ENCODE measurements at regions not wholly inside any gene's neighbourhood (a gene's known extent, or its start where the extent isn't known, plus 50 kb on each side); places are given as distances from the start of the nearest gene placed in this dataset.

DNA sequence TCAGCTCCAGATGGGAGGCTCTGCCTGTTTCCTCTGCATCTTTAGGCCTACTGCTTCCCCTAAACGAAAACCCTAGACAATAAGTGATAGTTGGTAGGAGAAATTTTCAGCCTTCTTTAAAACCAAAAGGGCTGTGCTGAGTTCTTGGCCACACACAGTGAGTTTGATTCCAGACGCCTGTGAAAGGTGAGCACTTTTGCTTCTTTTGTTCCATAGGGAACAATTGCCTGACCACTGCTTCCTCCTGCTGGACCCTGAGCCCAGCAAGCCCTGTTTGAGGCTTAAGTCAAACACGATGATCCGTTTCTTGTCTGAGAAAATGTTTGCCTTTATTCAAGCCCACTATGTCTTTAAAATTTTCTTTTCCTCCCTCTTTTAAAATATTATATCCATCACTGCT is 493.9 kb downstream of the ZIC1 start:
- no peak overlapping the region for H3K4me2 ChIP-seq (ENCODE audit: low read length)
- H3K79me2 ChIP-seq (ENCODE audit: control insufficient read depth, low read length), result no peaks in the 10 kb centered on the region
- no peak overlapping the region for H3K27ac ChIP-seq (ENCODE audit: low read depth, low read length)
- no peak overlapping the region for H3K4me3 ChIP-seq (ENCODE audit: low read length)
- H3F3A ChIP-seq (ENCODE audit: control insufficient read depth, insufficient read depth), result no peaks in the 10 kb centered on the region
- no peaks in the 10 kb centered on the region for H3K9me2 ChIP-seq (replicated peaks; ENCODE audit: control insufficient read depth, low read length)
- no peaks in the 10 kb centered on the region for H3K4me1 ChIP-seq (ENCODE audit: control insufficient read depth, low read length)
- H3K9me3 ChIP-seq (ENCODE audit: control insufficient read depth, insufficient read depth, low read length), result no peaks in the 10 kb centered on the region
- H3K36me3 ChIP-seq (ENCODE audit: control insufficient read depth, low read length), result no peaks in the 10 kb centered on the region
- TF ChIP-seq EZH2phosphoT487 (IDR thresholded peaks at IDR 0.05; ENCODE audit: borderline replicate concordance, low read length), result no peak
- TF ChIP-seq, protein P1, sequence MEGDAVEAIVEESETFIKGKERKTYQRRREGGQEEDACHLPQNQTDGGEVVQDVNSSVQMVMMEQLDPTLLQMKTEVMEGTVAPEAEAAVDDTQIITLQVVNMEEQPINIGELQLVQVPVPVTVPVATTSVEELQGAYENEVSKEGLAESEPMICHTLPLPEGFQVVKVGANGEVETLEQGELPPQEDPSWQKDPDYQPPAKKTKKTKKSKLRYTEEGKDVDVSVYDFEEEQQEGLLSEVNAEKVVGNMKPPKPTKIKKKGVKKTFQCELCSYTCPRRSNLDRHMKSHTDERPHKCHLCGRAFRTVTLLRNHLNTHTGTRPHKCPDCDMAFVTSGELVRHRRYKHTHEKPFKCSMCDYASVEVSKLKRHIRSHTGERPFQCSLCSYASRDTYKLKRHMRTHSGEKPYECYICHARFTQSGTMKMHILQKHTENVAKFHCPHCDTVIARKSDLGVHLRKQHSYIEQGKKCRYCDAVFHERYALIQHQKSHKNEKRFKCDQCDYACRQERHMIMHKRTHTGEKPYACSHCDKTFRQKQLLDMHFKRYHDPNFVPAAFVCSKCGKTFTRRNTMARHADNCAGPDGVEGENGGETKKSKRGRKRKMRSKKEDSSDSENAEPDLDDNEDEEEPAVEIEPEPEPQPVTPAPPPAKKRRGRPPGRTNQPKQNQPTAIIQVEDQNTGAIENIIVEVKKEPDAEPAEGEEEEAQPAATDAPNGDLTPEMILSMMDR (IDR thresholded peaks at IDR 0.05; ENCODE audit: low read depth, low read length, poor library complexity, severe bottlenecking), result no peak
- no peaks in the 10 kb centered on the region for H4K20me1 ChIP-seq (ENCODE audit: control insufficient read depth, insufficient read depth, low read depth, low read length)
- no peaks in the 10 kb centered on the region for H3K27me3 ChIP-seq (ENCODE audit: control insufficient read depth, low read length)

DNA sequence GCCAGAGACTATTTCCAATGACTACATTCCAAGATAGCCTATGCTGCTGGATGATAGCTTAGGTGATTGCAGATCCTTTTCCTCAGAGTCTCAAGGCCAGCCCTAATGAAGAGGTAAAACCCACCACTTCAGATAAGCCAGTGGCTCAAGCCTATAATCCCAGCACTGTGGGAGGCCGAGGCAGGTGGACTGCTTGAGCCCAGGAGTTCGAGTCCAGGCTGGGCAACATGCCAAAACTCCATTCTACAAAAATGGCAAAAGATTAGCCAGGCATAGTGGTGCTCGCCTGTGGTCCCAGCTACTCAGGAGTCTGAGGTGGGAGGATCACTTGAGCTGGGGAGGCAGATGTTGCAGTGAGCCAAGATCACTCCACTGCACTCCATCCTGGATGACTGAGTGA is 495.3 kb downstream of the ZIC1 start:
- Histone ChIP-seq H3K9me2 (replicated peaks; ENCODE audit: control insufficient read depth, low read length) (no peaks in the 10 kb centered on the region), H3K36me3 (ENCODE audit: control insufficient read depth, low read length) (no peaks in the 10 kb centered on the region), H3K4me3 (ENCODE audit: low read length) (no peak overlapping the region), H4K20me1 (ENCODE audit: control insufficient read depth, insufficient read depth, low read depth, low read length) (no peaks in the 10 kb centered on the region), H3K79me2 (ENCODE audit: control insufficient read depth, low read length) (no peaks in the 10 kb centered on the region), H3K4me2 (ENCODE audit: low read length) (no peak overlapping the region), H3K9me3 (ENCODE audit: control insufficient read depth, insufficient read depth, low read length) (no peaks in the 10 kb centered on the region), H3K27me3 (ENCODE audit: control insufficient read depth, low read length) (no peaks in the 10 kb centered on the region), H3K4me1 (ENCODE audit: control insufficient read depth, low read length) (no peaks in the 10 kb centered on the region), H3F3A (ENCODE audit: control insufficient read depth, insufficient read depth) (no peaks in the 10 kb centered on the region), H3K27ac (ENCODE audit: low read depth, low read length) (no peak overlapping the region)
- no peak for TF ChIP-seq EZH2phosphoT487 (IDR thresholded peaks at IDR 0.05; ENCODE audit: borderline replicate concordance, low read length)
- TF ChIP-seq, protein P1 (IDR thresholded peaks at IDR 0.05; ENCODE audit: low read depth, low read length, poor library complexity, severe bottlenecking), result no peak

DNA sequence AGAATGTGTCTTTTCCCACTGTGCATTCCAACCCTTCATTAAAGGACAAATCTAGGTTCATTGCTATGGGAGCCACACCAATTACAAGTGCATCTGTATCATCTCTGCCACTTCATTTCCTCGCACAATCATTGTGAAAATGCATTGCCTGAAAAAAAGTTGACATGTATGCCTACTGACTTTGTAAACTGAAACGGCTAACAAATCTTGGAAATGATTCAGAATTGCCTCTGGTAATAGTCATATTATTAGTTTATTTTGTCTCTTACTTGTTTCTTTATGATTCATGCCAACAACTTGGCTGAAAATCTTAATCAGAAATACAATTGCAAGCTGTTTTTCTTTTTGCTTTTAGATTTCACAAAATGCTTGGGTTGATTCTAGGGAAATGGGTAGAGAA is 497.1 kb downstream of the ZIC1 start:
- Histone ChIP-seq H3K4me1 (ENCODE audit: control insufficient read depth, low read length) (no peaks in the 10 kb centered on the region), H3K9me2 (replicated peaks; ENCODE audit: control insufficient read depth, low read length) (no peaks in the 10 kb centered on the region), H3K36me3 (ENCODE audit: control insufficient read depth, low read length) (no peaks in the 10 kb centered on the region), H3K27ac (ENCODE audit: low read depth, low read length) (no peak overlapping the region), H4K20me1 (ENCODE audit: control insufficient read depth, insufficient read depth, low read depth, low read length) (no peaks in the 10 kb centered on the region), H3K4me2 (ENCODE audit: low read length) (no peak overlapping the region), H3K4me3 (ENCODE audit: low read length) (no peak overlapping the region), H3K9me3 (ENCODE audit: control insufficient read depth, insufficient read depth, low read length) (no peaks in the 10 kb centered on the region), H3F3A (ENCODE audit: control insufficient read depth, insufficient read depth) (no peaks in the 10 kb centered on the region), H3K27me3 (ENCODE audit: control insufficient read depth, low read length) (no peaks in the 10 kb centered on the region), H3K79me2 (ENCODE audit: control insufficient read depth, low read length) (no peaks in the 10 kb centered on the region)
- TF ChIP-seq EZH2phosphoT487 (IDR thresholded peaks at IDR 0.05; ENCODE audit: borderline replicate concordance, low read length), result no peak
- TF ChIP-seq, protein P1 (IDR thresholded peaks at IDR 0.05; ENCODE audit: low read depth, low read length, poor library complexity, severe bottlenecking), result no peak

DNA sequence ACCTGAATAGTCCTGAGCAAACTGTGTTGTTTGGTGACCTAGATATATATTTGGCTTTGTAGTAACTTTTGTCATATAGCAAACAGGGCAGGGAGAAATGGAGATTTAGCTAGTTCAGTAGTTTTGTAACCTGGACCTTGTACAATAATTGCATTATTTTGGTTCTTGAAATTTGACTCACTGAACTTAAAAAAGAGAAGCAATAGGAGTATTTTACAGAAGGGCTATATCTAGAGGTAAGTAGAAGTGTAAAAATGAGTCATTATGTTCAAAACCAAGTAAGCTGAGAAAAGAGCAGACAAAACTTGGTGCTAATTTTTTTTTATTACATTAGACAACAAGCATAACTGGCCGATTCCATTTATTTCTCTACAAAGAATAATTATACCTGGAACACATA is 505.4 kb downstream of the ZIC1 start:
- H3K9me2 ChIP-seq (replicated peaks; ENCODE audit: control insufficient read depth, low read length), result no peaks in the 10 kb centered on the region
- no peak for TF ChIP-seq EZH2phosphoT487 (IDR thresholded peaks at IDR 0.05; ENCODE audit: borderline replicate concordance, low read length)
- TF ChIP-seq, protein P1 (IDR thresholded peaks at IDR 0.05; ENCODE audit: low read depth, low read length, poor library complexity, severe bottlenecking), result no peak
- H4K20me1 ChIP-seq (ENCODE audit: control insufficient read depth, insufficient read depth, low read depth, low read length), result no peaks in the 10 kb centered on the region
- no peaks in the 10 kb centered on the region for H3K27me3 ChIP-seq (ENCODE audit: control insufficient read depth, low read length)
- H3K9me3 ChIP-seq (ENCODE audit: control insufficient read depth, insufficient read depth, low read length), result no peaks in the 10 kb centered on the region
- no peak overlapping the region for H3K4me3 ChIP-seq (ENCODE audit: low read length)
- no peaks in the 10 kb centered on the region for H3K36me3 ChIP-seq (ENCODE audit: control insufficient read depth, low read length)
- H3K4me2 ChIP-seq (ENCODE audit: low read length), result no peak overlapping the region
- H3K27ac ChIP-seq (ENCODE audit: low read depth, low read length), result no peak overlapping the region
- no peaks in the 10 kb centered on the region for H3F3A ChIP-seq (ENCODE audit: control insufficient read depth, insufficient read depth)
- no peaks in the 10 kb centered on the region for H3K79me2 ChIP-seq (ENCODE audit: control insufficient read depth, low read length)
- H3K4me1 ChIP-seq (ENCODE audit: control insufficient read depth, low read length), result no peaks in the 10 kb centered on the region
